ENCODE measurements at regions not wholly inside any gene's neighbourhood (a gene's known extent, or its start where the extent isn't known, plus 50 kb on each side); places are given as distances from the start of the nearest gene placed in this dataset.

DNA sequence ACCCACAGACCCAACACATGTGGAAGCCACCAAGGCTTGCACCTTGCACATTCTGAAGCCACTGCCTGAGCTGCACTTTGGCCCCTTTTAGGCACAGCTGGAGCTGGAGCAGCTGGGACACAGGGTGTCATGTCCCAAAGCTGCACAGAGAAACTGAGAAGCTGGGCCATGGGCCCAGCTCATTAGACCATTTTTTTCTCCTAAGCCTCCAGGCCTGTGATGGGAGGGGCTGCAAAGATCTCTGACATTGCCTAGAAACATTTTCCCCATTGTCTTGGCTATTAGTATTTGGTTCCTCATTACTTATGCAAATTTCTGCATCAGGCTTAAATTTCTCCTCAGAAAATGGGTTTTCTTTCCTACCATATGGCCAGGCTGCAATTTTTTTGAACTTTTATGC lies 447.4 kb upstream of the HS3ST1 start:
- H3K27ac ChIP-seq (ENCODE audit: insufficient read depth, low read length): no peak overlapping the region
- in situ Hi-C loops (cut with MboI; ENCODE audit: low sequenced_read_pairs): no loop called here
- H2AK5ac ChIP-seq (ENCODE audit: low read depth, low read length): no peak overlapping the region
- no peak for ATAC-seq (ENCODE audit: low read depth)
- no peak overlapping the region for H2AK9ac ChIP-seq (replicated peaks; ENCODE audit: low read depth, low read length, poor library complexity)
- no peak overlapping the region for H4K5ac ChIP-seq (ENCODE audit: low read depth, low read length)
- ChIA-PET CTCF (no interaction called here), POLR2A (ENCODE audit: unreplicated experiment) (no interaction called here)
- no peak overlapping the region for H3K4me3 ChIP-seq (ENCODE audit: insufficient read depth, low read depth, low read length)
- no peak for DNase-seq
- no peak overlapping the region for H2BK5ac ChIP-seq (ENCODE audit: low read depth, low read length, poor library complexity, severe bottlenecking)
- no peak overlapping the region for H4K8ac ChIP-seq (ENCODE audit: low read depth in 2 of 2, low read length in 2 of 2)
- no peak overlapping the region for H4K91ac ChIP-seq (ENCODE audit: insufficient read depth, low read depth, low read length)
- H3K4ac ChIP-seq (ENCODE audit: low read depth, low read length): no peak overlapping the region
- no peaks in the 10 kb centered on the region for H3K4me1 ChIP-seq (ENCODE audit: control insufficient read depth, insufficient read depth, low read length)
- H3K36me3 ChIP-seq (ENCODE audit: control insufficient read depth, insufficient read depth, low read length): no peaks in the 10 kb centered on the region
- dilution Hi-C loops (cut with HindIII; ENCODE audit: low sequenced_read_pairs, unreplicated experiment): no loop called here
- no peak overlapping the region for H2BK20ac ChIP-seq (ENCODE audit: low read depth, low read length)
- TF ChIP-seq RCOR1 (IDR thresholded peaks at IDR 0.05; ENCODE audit: insufficient replicate concordance, low read length) (no peak), BHLHE40 (IDR thresholded peaks at IDR 0.05; ENCODE audit: low read depth, low read length) (no peak), CHD1 (IDR thresholded peaks at IDR 0.05; ENCODE audit: low read depth, low read length) (no peak), CEBPB (IDR thresholded peaks at IDR 0.05; ENCODE audit: low read depth, low read length) (no peak), SMC3 (IDR thresholded peaks at IDR 0.05; ENCODE audit: low read depth, low read length) (no peak), MAZ (IDR thresholded peaks at IDR 0.05; ENCODE audit: borderline replicate concordance, low read depth, low read length) (no peak), FOS (IDR thresholded peaks at IDR 0.05; ENCODE audit: low read depth, low read length) (no peak), MAFK (IDR thresholded peaks at IDR 0.05; ENCODE audit: low read depth, low read length) (no peak), RAD21 (IDR thresholded peaks at IDR 0.05; ENCODE audit: low read length) (no peak), MXI1 (IDR thresholded peaks at IDR 0.05; ENCODE audit: borderline replicate concordance, low read depth, low read length) (no peak)
- TF ChIP-seq, protein P1, sequence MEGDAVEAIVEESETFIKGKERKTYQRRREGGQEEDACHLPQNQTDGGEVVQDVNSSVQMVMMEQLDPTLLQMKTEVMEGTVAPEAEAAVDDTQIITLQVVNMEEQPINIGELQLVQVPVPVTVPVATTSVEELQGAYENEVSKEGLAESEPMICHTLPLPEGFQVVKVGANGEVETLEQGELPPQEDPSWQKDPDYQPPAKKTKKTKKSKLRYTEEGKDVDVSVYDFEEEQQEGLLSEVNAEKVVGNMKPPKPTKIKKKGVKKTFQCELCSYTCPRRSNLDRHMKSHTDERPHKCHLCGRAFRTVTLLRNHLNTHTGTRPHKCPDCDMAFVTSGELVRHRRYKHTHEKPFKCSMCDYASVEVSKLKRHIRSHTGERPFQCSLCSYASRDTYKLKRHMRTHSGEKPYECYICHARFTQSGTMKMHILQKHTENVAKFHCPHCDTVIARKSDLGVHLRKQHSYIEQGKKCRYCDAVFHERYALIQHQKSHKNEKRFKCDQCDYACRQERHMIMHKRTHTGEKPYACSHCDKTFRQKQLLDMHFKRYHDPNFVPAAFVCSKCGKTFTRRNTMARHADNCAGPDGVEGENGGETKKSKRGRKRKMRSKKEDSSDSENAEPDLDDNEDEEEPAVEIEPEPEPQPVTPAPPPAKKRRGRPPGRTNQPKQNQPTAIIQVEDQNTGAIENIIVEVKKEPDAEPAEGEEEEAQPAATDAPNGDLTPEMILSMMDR (conservative IDR thresholded peaks at IDR 0.05; ENCODE audit: low read depth, low read length): no peak
- TF ChIP-seq, protein P2, sequence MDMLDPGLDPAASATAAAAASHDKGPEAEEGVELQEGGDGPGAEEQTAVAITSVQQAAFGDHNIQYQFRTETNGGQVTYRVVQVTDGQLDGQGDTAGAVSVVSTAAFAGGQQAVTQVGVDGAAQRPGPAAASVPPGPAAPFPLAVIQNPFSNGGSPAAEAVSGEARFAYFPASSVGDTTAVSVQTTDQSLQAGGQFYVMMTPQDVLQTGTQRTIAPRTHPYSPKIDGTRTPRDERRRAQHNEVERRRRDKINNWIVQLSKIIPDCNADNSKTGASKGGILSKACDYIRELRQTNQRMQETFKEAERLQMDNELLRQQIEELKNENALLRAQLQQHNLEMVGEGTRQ (IDR thresholded peaks at IDR 0.05; ENCODE audit: low read depth, low read length): no peak
- TF ChIP-seq, protein P3, sequence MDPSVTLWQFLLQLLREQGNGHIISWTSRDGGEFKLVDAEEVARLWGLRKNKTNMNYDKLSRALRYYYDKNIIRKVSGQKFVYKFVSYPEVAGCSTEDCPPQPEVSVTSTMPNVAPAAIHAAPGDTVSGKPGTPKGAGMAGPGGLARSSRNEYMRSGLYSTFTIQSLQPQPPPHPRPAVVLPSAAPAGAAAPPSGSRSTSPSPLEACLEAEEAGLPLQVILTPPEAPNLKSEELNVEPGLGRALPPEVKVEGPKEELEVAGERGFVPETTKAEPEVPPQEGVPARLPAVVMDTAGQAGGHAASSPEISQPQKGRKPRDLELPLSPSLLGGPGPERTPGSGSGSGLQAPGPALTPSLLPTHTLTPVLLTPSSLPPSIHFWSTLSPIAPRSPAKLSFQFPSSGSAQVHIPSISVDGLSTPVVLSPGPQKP (IDR thresholded peaks at IDR 0.05; ENCODE audit: borderline replicate concordance, low read depth, low read length): no peak
- H2AFZ ChIP-seq (replicated peaks; ENCODE audit: low read length, poor library complexity): no peak overlapping the region
- no TSS peak for BruUV-seq (replicated peaks)
- H3K79me1 ChIP-seq (ENCODE audit: low read depth in 1 of 2, low read length in 2 of 2): no peaks in the 10 kb centered on the region
- no peak overlapping the region for H3K4me2 ChIP-seq (ENCODE audit: low read depth, low read length)
- no peaks in the 10 kb centered on the region for H3K27me3 ChIP-seq (ENCODE audit: control insufficient read depth, insufficient read depth, low read length)
- no peak overlapping the region for H3K9ac ChIP-seq (ENCODE audit: low read depth, low read length)
- H2BK15ac ChIP-seq (ENCODE audit: low read depth, low read length): no peak overlapping the region
- H3K56ac ChIP-seq (ENCODE audit: extremely low read depth, insufficient read depth, low read length): no peak overlapping the region
- no peaks in the 10 kb centered on the region; the same call in 1 of the 2 replicates for H3K9me3 ChIP-seq (ENCODE audit: control insufficient read depth, insufficient read depth, low read length)
- intact Hi-C loops (cut with micrococcal nuclease): no loop called here
- H4K20me1 ChIP-seq (ENCODE audit: insufficient read depth, low read length): no peaks in the 10 kb centered on the region
- H3K18ac ChIP-seq (ENCODE audit: low read depth, low read length): no peak overlapping the region
- no peak overlapping the region for H3K14ac ChIP-seq (replicated peaks; ENCODE audit: low read depth, low read length)
- no peak overlapping the region for H3K23ac ChIP-seq (ENCODE audit: low read depth, low read length)
- H3K9me1 ChIP-seq (ENCODE audit: insufficient read depth, low read length): no peaks in the 10 kb centered on the region
- no peak overlapping the region for H2BK120ac ChIP-seq (ENCODE audit: low read depth, low read length)
